GM10266 (cell line): ENCODE measurements at regions not wholly inside any gene's neighbourhood (a gene's known extent, or its start where the extent isn't known, plus 50 kb on each side); places are given as distances from the start of the nearest gene placed in this dataset.
"Not testable (repeated sequence)": the region's sequence is repeated elsewhere in the genome, so short reads cannot be mapped to it uniquely, and the experiment has no call there.

ENCODE experiments used
- DNase-seq: peaks from one replicate; pipeline ENCODE4 v3.0.0; 2012; ENCODE audit errors: extremely low spot score
- CTCF ChIP-seq: IDR thresholded peaks from 2 replicates; pipeline ENCODE4 v1.5.1; 2012; ENCODE audit warnings: mild to moderate bottlenecking, low read depth; ENCODE audit not compliant: control insufficient read depth, insufficient read depth; ENCODE audit errors: missing control alignments

GRCh38 chr11:71129624-71130023 lies 122.8 kb downstream of the SHANK2 start:
- no peak for DNase-seq
- TF ChIP-seq CTCF = no peak

- no peak for DNase-seq
- no peak for TF ChIP-seq CTCF
Measured at GRCh38 chr11:71127806-71128205, 124.6 kb downstream of the SHANK2 start.

GRCh38 chr11:71126401-71126800 lies 126.0 kb downstream of the SHANK2 start:
- not testable (repeated sequence) for DNase-seq

- no peak for DNase-seq
Measured at GRCh38 chr11:71125150-71125549, 127.2 kb downstream of the SHANK2 start.

GRCh38 chr11:71124127-71124526 lies 128.2 kb downstream of the SHANK2 start:
- no peak for TF ChIP-seq CTCF
- DNase-seq = no peak

More at GRCh38 chr11:71125150-71125549, 127.2 kb downstream of the SHANK2 start:
- TF ChIP-seq CTCF = no peak

- peak; percentile 5 for TF ChIP-seq CTCF
- no peak for DNase-seq
Measured at GRCh38 chr11:71120471-71120896, 131.9 kb downstream of the SHANK2 start.

- DNase-seq = no peak
- no peak for TF ChIP-seq CTCF
Measured at GRCh38 chr11:71119656-71120269, 132.6 kb downstream of the SHANK2 start.
